Stimulated activated CD8-positive, alpha-beta memory T cell treated with anti-CD3 and anti-CD28 coated beads, Interleukin-12 subunit alpha, Interleukin-12 subunit beta, amount 100 ng/mL, for 4 hours (primary cell): ENCODE measurements at regions not wholly inside any gene's neighbourhood (a gene's known extent, or its start where the extent isn't known, plus 50 kb on each side); places are given as distances from the start of the nearest gene placed in this dataset.

Experiments
- DNase-seq: peaks from one replicate; pipeline ENCODE4 v3.0.0-alpha.2; 2020; ENCODE audit warnings: low read depth

DNA sequence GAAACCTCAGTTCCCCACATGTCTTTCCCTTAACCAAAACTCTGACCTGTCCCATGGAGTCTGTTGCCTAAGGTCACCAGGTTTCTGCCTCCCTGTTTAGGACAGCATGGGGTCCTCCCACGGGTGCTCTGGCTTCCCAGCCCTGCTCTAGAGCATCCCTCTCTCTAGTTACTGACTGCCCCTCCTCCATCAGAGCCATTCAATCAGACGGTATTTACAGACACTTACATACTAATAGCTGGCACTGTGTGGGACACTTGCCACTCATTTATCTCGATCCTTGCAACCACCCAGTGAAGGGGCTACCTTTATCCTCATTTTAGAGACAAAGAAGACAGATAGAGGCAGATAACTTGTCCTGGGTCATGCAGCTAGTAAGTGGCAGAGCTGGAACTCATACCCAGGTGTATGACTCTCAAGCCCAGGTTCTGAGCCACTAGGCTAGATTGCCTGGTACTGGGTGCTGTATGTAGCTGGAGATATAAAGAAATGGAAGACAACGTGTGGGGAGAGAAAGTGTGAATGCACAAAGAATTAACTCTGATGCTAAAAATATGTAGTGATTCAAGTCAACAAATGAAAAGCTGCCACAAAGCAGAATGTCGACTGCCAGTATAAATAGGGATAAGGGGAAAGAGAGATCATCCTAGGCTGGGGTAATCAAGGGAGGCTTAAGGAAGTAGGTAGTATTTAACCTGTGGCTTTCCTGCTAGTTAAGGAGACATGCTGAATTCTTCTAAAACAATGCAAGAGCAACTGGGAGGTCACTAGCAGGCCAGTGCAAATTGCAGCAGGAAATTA, 52.5 kb upstream of the PDE8B start:
- no peak for DNase-seq

DNA sequence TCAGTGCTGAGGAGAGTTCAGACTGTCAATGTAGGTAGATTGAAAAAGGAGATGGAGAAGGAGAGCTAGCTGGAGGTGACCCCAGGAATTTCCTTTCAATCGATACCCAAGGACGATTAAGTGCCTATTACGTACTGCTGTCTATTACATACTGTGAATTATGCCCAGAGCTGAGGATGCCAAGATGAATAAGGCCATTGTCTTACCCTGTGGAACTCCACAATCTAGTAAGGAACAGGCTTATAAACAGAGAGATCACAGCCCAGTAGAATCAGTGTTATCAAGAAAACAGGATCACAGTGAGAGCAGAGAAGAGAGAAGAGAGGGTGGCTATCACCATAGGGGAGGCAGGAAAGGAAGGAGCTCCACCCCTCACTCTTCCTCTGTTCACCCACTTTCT, 54.1 kb upstream of the PDE8B start:
- no peak for DNase-seq

DNA sequence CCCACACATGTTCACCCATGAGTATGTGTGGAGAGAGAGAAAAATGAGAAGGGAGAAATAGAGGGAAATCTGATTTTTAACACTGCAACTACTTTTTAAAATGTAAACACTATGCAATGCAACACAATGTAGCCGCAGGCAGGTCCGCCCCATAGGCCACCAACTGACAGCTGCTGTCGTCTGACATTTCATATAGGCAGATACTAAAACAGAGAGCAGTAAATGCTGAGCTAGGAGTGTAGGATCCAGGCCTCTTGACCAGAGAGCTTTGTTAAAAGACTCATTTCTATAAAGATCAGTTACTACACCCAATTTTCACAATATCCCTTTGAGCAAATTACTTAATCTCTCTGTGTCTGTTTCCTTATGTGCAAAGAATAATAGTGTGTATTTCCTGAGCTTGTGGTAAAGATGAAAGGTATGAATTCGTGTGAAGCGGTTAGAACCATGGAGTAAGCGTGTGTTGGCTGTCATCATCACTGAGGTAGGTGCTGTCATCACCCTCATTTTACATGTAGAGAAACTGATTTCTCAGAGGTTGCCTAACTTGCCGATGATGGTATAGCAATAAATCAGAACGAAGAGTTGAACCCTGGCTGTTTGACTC, 55.2 kb upstream of the PDE8B start:
- no peak for DNase-seq

DNA sequence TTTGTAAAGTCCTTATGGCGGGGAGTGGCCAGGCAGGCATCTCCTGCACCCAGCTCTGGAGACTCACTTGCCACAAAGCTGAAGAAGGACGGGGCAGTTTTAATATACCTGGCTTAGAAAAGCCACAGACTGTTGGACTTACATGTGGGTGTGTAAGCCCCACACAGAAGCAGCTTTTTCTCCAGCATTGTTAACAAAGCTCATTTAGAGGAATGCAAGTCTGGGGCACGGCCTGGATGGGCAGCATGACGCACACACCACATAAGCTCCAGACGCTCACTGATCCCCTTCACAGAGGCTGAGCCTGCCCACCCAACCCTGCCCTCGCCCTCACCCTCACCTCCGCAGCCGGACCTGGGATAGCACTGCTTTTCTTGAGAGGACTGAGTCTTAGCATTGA, 58.0 kb upstream of the PDE8B start:
- no peak for DNase-seq

DNA sequence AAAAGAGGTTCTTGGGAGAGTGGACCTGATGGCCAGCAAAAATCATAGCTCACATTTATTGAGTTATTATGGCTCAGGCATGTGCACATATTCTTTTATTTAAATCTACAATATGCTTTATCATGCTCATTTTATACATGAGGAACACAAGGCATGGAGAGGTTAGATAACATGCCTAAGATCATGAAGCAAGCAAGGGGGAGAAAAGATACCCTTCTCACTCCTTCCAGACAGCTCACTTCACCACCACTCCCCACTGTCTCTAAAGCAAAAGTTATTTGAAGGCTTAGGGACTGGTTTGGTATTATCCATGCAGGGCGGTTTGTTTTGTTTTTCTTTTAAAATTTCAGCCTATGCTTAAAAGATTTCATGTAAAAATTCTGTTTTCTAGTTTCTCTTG, 59.0 kb upstream of the PDE8B start:
- no peak for DNase-seq

DNA sequence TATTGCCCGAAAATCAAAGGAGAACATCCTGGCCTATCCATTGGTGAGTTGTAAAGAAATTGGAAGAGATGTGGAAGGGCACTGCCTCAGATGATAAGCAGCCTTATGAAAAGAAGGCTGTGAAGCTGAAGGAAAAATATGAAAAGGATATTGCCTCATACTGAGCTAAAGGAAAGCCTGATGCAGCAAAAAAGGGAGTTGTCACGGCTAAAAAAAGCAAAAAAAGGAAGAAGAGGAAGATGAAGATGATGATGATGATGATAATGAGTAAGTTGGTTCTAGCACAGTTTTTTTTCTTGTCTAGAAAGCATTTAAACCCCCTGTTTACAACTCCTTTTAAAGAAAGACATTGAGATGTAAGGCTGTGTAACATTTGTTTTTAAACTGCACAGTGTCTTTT, 59.8 kb upstream of the ZBED3 start:
- DNase-seq = no peak

DNA sequence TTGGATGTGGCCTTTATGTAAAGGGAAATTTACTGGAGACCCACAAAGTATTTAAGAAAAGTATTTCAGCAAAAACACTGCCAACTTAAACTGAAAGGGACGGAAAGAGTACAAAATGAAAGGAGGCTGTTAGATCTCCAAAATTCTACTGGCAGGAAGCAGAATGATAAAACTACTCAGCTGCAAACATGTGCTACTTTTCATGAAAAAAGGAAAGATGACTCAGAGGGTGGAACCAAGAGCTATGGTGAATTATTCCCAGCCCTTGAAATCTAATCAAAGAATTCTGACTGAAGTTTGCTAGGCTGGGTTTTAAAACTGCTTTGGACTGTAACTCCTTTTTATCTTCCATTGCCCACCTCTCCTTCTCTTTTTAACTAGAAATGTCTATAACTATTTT, 58.6 kb upstream of the ZBED3 start:
- no peak for DNase-seq

DNA sequence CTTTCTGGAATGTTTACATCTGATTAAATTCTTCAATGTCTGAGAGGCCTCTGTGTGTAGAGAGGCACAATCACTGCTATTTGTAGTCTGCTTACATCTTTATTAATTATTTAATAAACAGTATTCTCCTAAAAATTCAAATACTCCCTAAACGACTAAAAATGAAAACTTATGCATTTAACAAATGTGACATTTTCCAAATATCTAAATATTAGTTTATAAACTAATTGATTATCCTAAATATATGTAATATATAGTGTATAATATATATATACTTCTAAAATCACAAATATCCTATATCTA, 57.7 kb upstream of the ZBED3 start:
- no peak for DNase-seq

DNA sequence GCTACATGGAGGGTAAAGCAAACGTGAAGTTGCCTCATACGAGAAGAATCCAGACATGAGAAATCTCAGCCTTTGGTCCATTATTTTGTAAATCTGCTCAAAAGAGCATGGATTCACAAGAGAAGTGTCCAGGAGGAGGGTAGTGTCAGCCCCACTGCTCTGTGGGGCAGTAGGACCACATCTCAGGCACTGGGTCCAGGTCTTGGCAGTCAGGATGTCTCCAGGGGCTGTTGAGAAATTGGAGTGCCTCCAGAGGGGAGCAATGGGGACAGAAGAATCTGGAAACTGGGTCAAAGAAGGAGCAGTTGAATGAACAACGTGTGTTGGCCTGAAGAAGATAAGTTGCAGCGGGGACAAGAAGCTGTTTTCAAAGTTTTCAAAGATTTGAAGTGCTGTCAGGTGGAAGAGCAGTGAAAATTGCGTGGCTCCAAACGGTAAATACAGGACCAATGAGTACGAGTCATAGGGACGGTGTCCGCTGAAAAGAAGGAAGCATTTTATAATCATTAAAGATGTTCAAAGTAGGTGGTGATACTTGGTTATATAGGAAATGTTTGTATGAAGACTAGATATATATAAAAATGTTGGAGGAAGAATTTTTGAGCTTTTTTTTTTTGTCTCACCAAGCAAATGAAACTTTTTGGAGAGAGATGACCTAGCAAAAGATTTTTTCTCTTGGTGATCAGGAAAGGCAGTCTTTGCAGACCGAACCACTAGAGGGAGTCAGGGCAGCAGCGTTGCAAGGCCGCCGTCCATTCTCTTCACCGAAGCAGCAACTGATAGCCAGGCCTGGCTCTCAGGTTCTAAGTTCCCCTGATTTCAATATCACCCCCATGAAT, 57.1 kb upstream of the ZBED3 start:
- DNase-seq = peak; percentile 2

DNA sequence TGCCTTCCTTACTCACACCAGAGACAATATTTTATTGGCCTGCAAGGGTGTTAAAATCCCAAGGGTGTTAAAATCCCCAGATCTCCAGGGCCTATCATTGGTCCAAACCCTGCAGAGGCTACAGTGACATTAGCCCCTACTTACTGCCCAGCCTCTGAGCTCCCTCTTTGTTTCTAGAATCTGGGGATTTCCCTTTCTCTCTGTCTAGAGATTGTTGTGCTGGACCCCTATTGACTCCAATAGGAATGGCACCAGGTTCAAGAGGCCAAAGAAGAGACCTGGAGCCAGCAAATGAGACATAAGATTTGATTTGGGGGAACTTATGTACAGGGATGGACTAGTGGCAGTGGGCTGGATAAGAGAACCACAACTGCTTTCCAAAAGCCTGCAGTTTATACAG, 53.3 kb upstream of the ZBED3 start:
- no peak for DNase-seq

DNA sequence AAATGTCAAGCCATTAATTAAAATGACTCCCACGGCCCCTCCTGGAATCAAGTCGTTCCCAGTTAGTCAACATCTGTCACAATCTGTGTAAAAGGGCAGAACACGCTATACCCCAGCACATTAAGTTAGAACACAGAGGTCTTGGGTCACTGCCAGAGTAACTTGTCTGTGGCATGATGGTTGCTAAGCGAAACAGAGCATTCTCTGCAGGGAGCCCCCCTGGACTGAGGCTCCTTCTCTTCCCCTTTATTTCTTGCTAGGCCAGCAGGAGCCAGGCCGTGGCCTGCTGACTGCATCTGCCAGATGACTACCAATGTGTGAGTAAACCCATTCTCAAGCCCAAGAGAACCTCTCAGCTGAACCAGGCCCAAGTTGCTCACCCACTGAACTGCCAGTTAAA, 51.9 kb upstream of the ZBED3 start:
- no peak for DNase-seq
